Activated T-helper 1 cell treated with anti-CD3 and anti-CD28 coated beads, Interleukin-12 subunit alpha, Interleukin-12 subunit beta, Interleukin-2, Interleukin-4 antibody, amounts not matched to agents 30 ng/mL and 10 ng/mL and 1 ng/mL, durations not matched to agents 14 hours and 24 hours and 36 hours (primary cell): ENCODE measurements at regions not wholly inside any gene's neighbourhood (a gene's known extent, or its start where the extent isn't known, plus 50 kb on each side); places are given as distances from the start of the nearest gene placed in this dataset.
"Not testable (repeated sequence)": the region's sequence is repeated elsewhere in the genome, so short reads cannot be mapped to it uniquely, and the experiment has no call there.

Source experiments
- DNase-seq: peaks from one replicate; pipeline ENCODE4 v3.0.0; 2021; ENCODE audit warnings: low spot score
- H3K27ac Mint-ChIP-seq: one replicate; pipeline ENCODE4 v1.8.0; 2021; ENCODE audit warnings: mild to moderate bottlenecking, mixed read lengths
- H3K27me3 Mint-ChIP-seq: one replicate; pipeline ENCODE4 v1.8.0; 2022; ENCODE audit warnings: mild to moderate bottlenecking, moderate library complexity, mixed read lengths; ENCODE audit not compliant: insufficient read depth
- H3K36me3 Mint-ChIP-seq: one replicate; pipeline ENCODE4 v1.8.0; 2021; ENCODE audit warnings: low read depth, mixed read lengths
- H3K4me1 Mint-ChIP-seq: one replicate; pipeline ENCODE4 v1.8.0; 2021; ENCODE audit warnings: low read depth, mixed read lengths
- H3K4me3 Mint-ChIP-seq: one replicate; pipeline ENCODE4 v1.8.0; 2021; ENCODE audit warnings: mild to moderate bottlenecking, moderate library complexity, mixed read lengths
- H3K9me3 Mint-ChIP-seq: one replicate; pipeline ENCODE4 v1.8.0; 2021; ENCODE audit warnings: mixed read lengths
- intact Hi-C: fragments of 100-400 bp; cut with micrococcal nuclease; formaldehyde crosslinking; loops from one replicate; pipeline ENCODE4 v1.15.1; 2024

DNA sequence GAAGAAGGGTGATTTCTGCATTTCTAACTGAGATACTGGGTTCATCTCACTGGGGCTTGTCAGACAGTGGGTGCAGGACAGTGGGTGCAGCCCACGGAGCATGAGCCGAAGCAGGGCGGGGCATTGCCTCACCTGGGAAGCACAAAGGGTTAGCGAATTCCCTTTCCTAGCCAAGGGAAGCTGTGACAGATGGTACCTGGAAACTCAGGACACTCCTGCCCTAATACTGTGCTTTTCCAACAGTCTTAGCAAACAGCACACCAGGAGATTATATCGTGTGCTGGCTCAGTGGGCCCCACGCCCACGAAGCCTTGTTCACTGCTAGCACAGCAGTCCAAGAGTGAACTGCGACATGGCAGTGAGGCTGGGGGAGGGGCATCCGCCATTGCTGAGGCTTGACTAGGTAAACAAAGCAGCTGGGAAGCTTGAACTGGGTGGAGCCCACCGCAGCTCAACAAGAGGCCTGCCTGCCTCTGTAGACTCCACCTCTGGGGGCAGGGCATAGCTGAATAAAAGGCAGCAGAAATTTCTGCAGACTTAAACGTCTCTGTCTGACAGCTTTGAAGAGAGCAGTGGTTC, 1057.7 kb downstream of the HACE1 start:
- H3K27me3 Mint-ChIP-seq, H3K4me1 Mint-ChIP-seq, H3K36me3 Mint-ChIP-seq, H3K4me3 Mint-ChIP-seq, intact Hi-C loops, H3K27ac Mint-ChIP-seq, H3K9me3 Mint-ChIP-seq, DNase-seq: not testable (repeated sequence)

DNA sequence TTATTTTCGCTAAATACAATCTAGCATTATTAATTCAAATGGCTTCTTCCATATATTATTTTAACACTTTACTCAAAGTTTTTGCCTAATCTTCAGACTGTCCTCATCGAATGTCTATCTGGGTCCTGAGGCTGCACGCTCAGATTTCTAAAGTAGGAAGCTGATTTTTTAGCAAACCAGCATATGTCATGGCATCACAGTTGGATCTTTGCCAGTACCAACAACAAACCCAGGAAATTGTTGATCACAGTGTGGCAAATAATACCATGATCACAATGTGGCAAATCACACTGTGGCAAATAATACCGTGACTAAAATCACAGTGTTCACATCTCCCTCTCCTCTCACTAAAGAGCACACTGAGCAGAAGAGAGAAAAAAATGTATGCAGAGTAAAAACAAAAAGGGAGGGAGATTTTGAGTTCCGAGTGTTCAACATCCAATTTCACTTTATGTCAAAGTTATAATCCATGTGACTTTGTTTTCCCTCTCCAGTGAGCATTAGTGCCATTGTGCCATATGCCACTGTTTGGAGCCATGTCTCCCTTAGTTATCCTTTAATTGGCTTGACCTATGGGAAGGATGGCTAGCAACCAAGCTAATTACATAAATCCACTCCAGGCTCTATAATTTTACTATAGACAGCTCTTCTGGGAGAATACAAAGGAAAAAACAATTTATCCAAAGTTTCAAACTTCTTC, 1059.6 kb downstream of the HACE1 start:
- H3K4me3 Mint-ChIP-seq, result no peak overlapping the region
- no peak for DNase-seq
- H3K27ac Mint-ChIP-seq, result no peak overlapping the region
- H3K9me3 Mint-ChIP-seq, result peaks cover 4% of the 10 kb centered on the region
- no peaks in the 10 kb centered on the region for H3K36me3 Mint-ChIP-seq
- intact Hi-C loops, result loop anchor here (5.0 kb wide), 1 partner anchor 727 kb away; no protein-coding TSS in a partner anchor
- H3K27me3 Mint-ChIP-seq, result no peaks in the 10 kb centered on the region
- H3K4me1 Mint-ChIP-seq, result no peaks in the 10 kb centered on the region

DNA sequence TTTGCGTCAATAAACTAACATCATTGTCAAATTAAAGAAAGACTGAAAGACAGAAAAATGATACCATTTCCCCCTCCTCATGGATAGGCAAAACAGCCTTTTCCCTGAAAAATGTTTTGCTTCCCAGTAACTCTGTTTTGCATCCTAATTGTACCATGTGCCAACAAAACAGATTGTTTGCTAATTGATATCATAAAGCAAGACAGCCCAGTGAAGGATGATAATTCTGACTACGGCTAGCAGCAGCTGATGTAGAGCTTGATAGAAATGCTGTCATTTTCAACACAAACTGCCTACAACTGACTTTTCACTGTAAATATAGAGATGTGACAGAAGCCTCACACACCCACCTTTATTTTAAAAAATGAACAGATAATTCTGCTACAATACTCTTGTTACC, 1061.6 kb downstream of the HACE1 start:
- Mint-ChIP-seq H3K27ac (no peak overlapping the region), H3K27me3 (no peaks in the 10 kb centered on the region), H3K4me1 (no peaks in the 10 kb centered on the region), H3K9me3 (no peaks in the 10 kb centered on the region), H3K36me3 (no peaks in the 10 kb centered on the region), H3K4me3 (no peak overlapping the region)
- intact Hi-C loops, result loop anchor here (5.0 kb wide), 1 partner anchor 729 kb away; no protein-coding TSS in a partner anchor
- no peak for DNase-seq

DNA sequence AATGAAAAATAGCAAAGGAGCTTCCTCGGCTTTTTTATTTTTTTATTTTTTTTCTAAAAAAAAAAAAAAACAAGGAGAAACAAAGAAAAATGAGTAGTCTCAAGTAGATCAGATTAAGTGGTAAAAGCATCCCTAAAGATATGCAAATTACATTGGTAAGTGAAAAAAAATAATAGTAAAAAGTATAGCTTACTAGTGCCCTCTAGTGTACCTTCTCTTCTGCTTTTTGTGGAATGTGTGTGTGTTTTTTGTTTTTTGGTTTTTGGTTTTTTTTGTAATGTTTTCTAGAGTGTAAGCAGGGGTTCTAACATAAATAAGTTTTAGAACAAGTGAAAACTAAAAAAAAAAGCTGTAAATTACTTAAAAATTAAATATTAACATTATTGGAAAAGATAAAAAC, 1062.0 kb downstream of the HACE1 start:
- intact Hi-C loops, result loop anchor here (5.0 kb wide), 1 partner anchor 730 kb away; no protein-coding TSS in a partner anchor
- Mint-ChIP-seq H3K27ac (no peak overlapping the region), H3K9me3 (no peaks in the 10 kb centered on the region), H3K4me1 (no peaks in the 10 kb centered on the region), H3K27me3 (no peaks in the 10 kb centered on the region), H3K4me3 (no peak overlapping the region), H3K36me3 (no peaks in the 10 kb centered on the region)
- no peak for DNase-seq

DNA sequence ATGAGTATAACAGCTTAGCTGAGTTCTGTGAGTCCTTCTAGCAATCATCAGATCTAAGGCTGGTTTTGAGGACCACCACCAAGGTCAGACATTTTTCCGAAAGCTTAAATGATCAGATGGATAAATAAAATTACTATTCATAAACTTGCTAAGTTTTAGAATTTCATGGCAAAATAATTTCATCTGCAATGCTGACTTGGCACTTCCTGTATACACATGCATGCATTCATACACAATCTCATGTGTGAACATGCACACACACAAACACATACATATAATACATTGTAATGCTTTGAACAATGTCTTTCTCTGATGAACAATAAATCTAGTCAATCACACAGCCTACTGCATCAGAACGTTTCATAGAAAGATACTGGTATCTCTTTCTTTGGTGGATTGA, 1068.3 kb downstream of the HACE1 start:
- Mint-ChIP-seq H3K27me3 (no peaks in the 10 kb centered on the region), H3K27ac (no peak overlapping the region), H3K4me3 (no peak overlapping the region), H3K4me1 (no peaks in the 10 kb centered on the region), H3K36me3 (no peaks in the 10 kb centered on the region), H3K9me3 (no peaks in the 10 kb centered on the region)
- no peak for DNase-seq
- intact Hi-C loops, result no loop called here

DNA sequence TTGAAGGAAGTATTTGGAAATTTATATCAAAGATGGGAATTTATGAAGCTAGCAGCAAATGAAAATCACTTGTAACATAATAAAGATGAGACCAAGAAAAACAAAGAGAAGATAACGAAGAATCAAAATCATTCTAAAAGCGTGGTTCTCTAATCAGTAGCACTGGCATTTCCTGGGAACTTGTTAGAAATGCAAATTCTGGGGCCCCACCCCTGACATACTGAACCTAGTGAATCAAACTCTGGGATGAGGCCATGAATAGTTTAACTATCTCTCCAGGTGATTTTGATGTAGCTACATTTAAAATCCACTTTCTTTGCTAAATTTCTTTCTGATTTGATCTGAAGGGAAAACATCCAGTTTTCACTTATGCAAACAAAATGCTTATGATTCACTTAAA, 1075.6 kb downstream of the HACE1 start:
- DNase-seq, result no peak
- Mint-ChIP-seq H3K4me1 (no peaks in the 10 kb centered on the region), H3K27me3 (no peaks in the 10 kb centered on the region), H3K4me3 (no peak overlapping the region), H3K36me3 (no peaks in the 10 kb centered on the region), H3K27ac (no peak overlapping the region), H3K9me3 (no peaks in the 10 kb centered on the region)
- intact Hi-C loops, result no loop called here

DNA sequence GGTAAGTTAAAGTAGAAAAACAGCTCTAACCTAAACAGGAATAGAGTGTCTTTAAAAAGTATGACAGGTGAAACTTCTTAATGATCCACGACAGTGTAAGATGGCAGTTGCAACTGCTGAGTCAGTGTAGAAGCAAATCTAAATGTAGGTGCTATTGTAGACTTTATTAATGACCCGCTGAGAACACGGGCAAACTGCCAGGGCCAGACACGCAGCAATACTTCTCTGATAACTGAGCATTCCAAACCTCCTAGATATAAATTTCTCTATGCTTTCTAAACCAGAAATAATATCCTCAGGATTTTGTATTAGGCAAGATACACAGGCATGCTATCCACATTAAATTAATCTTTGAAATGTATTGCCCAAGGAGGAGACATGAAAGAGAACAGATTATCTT, 1076.4 kb downstream of the HACE1 start:
- H3K9me3 Mint-ChIP-seq, result no peaks in the 10 kb centered on the region
- H3K36me3 Mint-ChIP-seq, result no peaks in the 10 kb centered on the region
- intact Hi-C loops, result no loop called here
- H3K27me3 Mint-ChIP-seq, result no peaks in the 10 kb centered on the region
- DNase-seq, result no peak
- H3K4me1 Mint-ChIP-seq, result no peaks in the 10 kb centered on the region
- no peak overlapping the region for H3K27ac Mint-ChIP-seq
- H3K4me3 Mint-ChIP-seq, result no peak overlapping the region

DNA sequence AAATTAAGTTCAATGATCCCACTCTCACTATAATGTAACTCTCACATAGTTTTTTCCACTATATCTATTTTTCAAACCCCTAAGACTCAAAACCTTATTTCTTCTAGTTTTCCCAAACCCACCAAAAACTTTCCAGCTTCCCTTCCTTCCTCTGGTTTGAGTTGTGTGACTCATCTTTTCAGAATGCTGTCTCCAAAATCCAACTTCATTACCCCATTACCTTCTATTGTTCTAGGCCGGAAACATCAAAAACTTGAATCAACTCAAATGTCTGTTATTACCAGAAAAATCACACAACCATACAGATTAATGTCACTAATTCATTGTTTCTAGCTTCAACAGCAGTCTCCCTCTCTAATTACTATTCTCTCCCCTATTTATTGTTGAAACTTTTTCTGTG, 1090.3 kb downstream of the HACE1 start:
- Mint-ChIP-seq H3K9me3 (no peaks in the 10 kb centered on the region), H3K4me1 (no peaks in the 10 kb centered on the region), H3K27me3 (no peaks in the 10 kb centered on the region), H3K36me3 (no peaks in the 10 kb centered on the region), H3K4me3 (no peak overlapping the region), H3K27ac (no peak overlapping the region)
- intact Hi-C loops, result no loop called here
- DNase-seq, result no peak

DNA sequence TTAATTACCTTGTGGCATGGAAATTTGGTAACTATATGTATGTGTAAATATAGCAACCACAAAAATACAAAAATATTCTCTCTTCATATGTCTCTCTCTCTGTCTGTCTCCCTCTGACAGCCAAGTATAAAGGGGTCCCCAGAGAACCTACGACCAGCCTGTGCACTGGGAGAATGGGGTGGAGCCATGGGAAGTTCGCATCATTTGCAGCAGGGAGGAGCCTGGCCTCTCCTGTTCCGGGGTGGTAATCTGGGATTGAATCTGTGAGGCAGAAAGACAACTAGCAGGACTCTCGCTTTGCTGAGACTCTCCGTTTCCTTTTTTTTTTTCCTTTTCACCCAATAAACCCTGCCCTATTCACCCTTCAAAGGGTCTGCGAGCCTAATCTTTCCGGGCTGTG, 1109.1 kb downstream of the HACE1 start:
- no peak overlapping the region for H3K4me3 Mint-ChIP-seq
- intact Hi-C loops, result no loop called here
- DNase-seq, result no peak
- no peaks in the 10 kb centered on the region for H3K4me1 Mint-ChIP-seq
- H3K27me3 Mint-ChIP-seq, result no peaks in the 10 kb centered on the region
- no peaks in the 10 kb centered on the region for H3K36me3 Mint-ChIP-seq
- no peak overlapping the region for H3K27ac Mint-ChIP-seq
- H3K9me3 Mint-ChIP-seq, result no peaks in the 10 kb centered on the region

DNA sequence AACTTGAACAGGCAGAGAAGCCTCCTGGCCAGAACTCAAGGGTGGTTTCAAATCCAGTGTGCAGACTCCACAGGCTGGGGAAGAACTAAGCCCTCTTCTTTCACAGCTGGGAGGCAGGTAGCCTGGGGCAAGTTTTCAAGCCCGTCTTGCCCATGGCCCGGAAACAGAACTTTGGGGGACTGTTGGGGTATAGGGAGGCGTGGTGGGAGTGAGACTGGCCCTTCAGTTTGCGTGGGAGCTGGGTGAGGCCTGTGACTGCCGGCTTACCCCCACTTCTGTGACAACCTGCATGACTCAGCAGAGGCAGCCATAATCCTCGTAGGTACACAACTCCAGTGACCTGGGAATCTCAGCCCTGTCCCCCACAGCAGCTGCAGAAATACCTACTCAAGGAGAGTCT, 1125.7 kb downstream of the HACE1 start:
- H3K36me3 Mint-ChIP-seq, result no peaks in the 10 kb centered on the region

DNA sequence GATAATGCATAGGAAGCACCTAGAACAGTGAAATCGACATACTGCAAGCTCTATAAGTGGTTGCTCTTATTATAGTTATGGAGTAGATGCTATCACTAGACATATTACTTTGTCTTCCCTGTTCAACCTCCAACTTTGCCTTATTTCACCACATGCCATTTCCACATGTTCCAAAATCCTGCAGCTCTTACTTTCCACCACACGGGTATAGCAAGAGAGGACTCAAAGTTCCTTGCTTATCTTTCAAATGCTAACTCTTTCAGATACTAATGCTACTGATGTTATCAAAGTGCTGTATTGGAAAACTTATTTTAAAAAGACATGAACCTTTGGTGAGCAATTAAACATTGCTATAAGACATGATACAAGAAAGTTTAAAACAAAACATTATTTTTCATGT, 1130.1 kb downstream of the HACE1 start:
- intact Hi-C loops, result no loop called here
- H3K4me1 Mint-ChIP-seq, result no peaks in the 10 kb centered on the region
- H3K4me3 Mint-ChIP-seq, result no peak overlapping the region
- H3K36me3 Mint-ChIP-seq, result no peaks in the 10 kb centered on the region
- H3K27me3 Mint-ChIP-seq, result no peaks in the 10 kb centered on the region
- no peak overlapping the region for H3K27ac Mint-ChIP-seq
- H3K9me3 Mint-ChIP-seq, result no peaks in the 10 kb centered on the region
- DNase-seq, result no peak

More for the DNA sequence above, 1125.7 kb downstream of the HACE1 start:
- Mint-ChIP-seq H3K27me3 (no peaks in the 10 kb centered on the region), H3K9me3 (no peaks in the 10 kb centered on the region), H3K4me3 (no peak overlapping the region), H3K27ac (no peak overlapping the region), H3K4me1 (no peaks in the 10 kb centered on the region)
- DNase-seq, result no peak
- intact Hi-C loops, result no loop called here

DNA sequence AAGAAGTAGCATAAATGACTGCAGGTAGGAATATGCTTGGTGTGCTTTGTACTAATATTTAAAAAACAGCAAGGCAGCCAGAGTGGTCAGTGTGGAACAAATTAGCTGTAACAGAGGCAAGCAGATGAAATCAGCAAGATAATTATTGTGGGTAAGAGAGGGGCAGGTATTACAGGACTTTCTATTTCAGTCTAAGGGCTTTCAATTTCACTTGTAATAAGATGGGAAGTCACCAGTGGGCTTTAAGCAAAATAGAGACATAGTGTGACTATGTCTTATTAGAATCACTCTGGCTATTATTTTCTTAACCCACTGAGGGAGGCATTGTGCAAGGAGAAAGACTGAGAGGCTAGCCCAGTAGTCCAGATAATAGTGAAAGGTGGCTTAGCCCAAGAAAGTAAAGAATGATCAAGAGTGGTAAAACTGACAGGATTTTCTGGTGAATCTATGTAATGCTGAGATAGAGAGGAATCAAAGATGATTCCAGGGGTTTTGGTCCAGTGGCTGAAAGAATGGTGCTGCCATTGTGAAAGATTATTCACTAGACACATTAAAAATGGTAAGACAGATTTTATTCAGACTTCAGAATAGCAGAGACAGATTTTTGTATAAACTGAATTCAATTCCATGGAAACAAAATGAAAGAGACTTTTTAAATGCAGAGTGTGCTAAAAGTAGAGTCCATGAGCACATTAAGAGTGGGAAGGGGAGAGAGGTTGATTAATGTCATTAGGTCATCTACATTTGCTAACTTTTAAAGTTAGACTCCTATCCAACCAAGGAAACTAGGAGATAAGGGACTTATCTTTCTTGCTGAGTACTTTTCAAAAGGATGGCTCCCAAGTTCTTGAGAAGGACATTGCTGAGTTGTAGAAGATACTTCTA, 1136.0 kb downstream of the HACE1 start:
- H3K4me3 Mint-ChIP-seq, result no peak overlapping the region
- H3K27ac Mint-ChIP-seq, result no peak overlapping the region
- DNase-seq, result no peak
- intact Hi-C loops, result no loop called here
- H3K9me3 Mint-ChIP-seq, result no peaks in the 10 kb centered on the region
- H3K4me1 Mint-ChIP-seq, result no peaks in the 10 kb centered on the region
- no peaks in the 10 kb centered on the region for H3K36me3 Mint-ChIP-seq
- H3K27me3 Mint-ChIP-seq, result no peaks in the 10 kb centered on the region

DNA sequence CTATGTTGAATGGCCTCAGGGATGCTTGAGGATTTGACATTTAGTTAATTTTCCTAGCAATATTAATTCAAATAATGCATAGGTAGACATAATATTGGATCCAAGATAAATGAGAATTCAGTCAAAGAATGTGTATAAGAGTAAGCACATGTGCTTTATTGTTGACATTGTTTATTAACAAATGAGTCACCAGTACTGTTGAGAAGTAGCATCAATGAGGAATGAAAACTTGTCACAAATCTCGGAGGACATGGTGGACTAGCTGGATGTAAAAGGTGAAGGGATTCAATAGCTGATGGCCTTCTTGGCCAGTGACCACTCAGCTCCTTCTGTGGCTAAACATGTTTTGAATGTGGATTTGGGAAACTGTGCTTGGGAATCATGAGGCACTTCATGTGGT, 1137.0 kb downstream of the HACE1 start:
- no peaks in the 10 kb centered on the region for H3K27me3 Mint-ChIP-seq
- no peak overlapping the region for H3K4me3 Mint-ChIP-seq
- no peaks in the 10 kb centered on the region for H3K4me1 Mint-ChIP-seq
- H3K9me3 Mint-ChIP-seq, result no peaks in the 10 kb centered on the region
- no peak for DNase-seq
- no peak overlapping the region for H3K27ac Mint-ChIP-seq
- H3K36me3 Mint-ChIP-seq, result no peaks in the 10 kb centered on the region
- intact Hi-C loops, result no loop called here
